ENCODE measurements at regions not wholly inside any gene's neighbourhood (a gene's known extent, or its start where the extent isn't known, plus 50 kb on each side); places are given as distances from the start of the nearest gene placed in this dataset.

DNA sequence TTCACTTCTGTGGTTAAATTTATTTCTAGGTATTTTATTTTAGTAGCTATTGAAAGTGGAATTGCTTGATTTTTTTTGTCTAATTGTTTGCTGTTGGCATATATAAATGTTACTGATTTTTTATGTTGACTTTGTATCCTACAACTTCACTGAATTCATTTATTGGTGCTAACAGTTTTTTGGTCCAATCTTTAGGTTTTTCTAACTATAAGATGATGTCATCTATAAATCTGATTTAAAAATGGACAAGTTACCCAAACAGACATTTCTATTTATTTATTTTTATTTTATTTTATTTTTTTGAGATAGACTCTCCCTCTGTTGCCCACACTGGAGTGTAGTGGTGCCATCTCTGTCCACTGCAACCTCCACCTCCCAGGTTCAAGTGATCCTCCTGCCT is 162.3 kb downstream of the COX7C start:
- TF ChIP-seq BCL3 (IDR thresholded peaks at IDR 0.05) (no peak), CEBPB (IDR thresholded peaks at IDR 0.05) (no peak)
